HL-60 (cell line): ENCODE measurements at regions not wholly inside any gene's neighbourhood (a gene's known extent, or its start where the extent isn't known, plus 50 kb on each side); places are given as distances from the start of the nearest gene placed in this dataset.

ENCODE experiments used
- DNase-seq, 2 experiments: peaks; one replicate each; pipeline ENCODE4 v3.0.0-alpha.2; 2010 to 2020; ENCODE audit warnings: low read depth in 1 of 2, low spot score in 1 of 2
- H3K27ac ChIP-seq: fragments of 250-450 bp; sonication (Bioruptor Pico); replicated peaks from 2 replicates; pipeline ENCODE4 v1.5.1; 2020; ENCODE audit warnings: mild to moderate bottlenecking, moderate library complexity
- H3K27me3 ChIP-seq: fragments of 250-450 bp; sonication (Bioruptor Pico); 2 replicates; pipeline ENCODE4 v1.5.1; 2021; ENCODE audit warnings: mild to moderate bottlenecking, moderate library complexity; ENCODE audit not compliant: insufficient read depth, poor library complexity, severe bottlenecking
- H3K4me3 ChIP-seq: replicated peaks from 2 replicates; pipeline ENCODE4 v1.5.1; 2011; ENCODE audit warnings: mild to moderate bottlenecking, control low read depth, low read length; ENCODE audit not compliant: insufficient read depth
- GABPA ChIP-seq: IDR thresholded peaks from 2 replicates; pipeline ENCODE4 v1.6.1; 2012; ENCODE audit warnings: low read depth
- POLR2AphosphoS5 ChIP-seq: IDR thresholded peaks from 2 replicates; pipeline ENCODE4 v1.6.1; 2012; ENCODE audit warnings: low read depth
- SPI1 ChIP-seq: IDR thresholded peaks from 2 replicates; pipeline ENCODE4 v1.6.1; 2012; ENCODE audit warnings: low read depth, mild to moderate bottlenecking, borderline replicate concordance
- TF ChIP-seq, protein P1 (sequence below): IDR thresholded peaks from 2 replicates; pipeline ENCODE4 v1.6.1; 2012; ENCODE audit warnings: low read depth; ENCODE audit not compliant: insufficient replicate concordance
- TF ChIP-seq, protein P2 (sequence below): IDR thresholded peaks from one replicate; pipeline ENCODE4 v1.5.1; 2011; ENCODE audit warnings: low read length, control low read depth, inconsistent platforms; ENCODE audit not compliant: insufficient read depth

DNA sequence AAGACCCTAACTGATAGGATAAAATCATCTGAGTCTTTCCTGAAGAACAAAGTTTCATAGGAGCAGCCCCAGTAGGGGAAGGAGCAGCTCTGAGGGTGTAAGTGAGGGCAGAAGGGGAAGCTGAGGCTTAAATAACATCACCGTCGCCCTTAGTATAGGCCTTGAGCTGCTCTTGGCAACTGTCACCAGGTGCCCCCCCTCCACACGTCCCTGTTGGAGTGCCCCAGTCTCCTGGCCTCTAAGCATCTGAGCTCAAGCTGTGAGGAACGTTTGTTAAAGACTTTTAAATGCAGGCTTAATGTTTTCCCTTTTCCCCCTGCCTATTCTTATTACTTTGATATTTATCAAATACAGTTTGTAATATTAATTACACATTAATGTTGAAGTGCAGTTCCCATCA, 170.6 kb downstream of the ZIC5 start:
- TF ChIP-seq POLR2AphosphoS5 (no peak), GABPA (no peak), SPI1 (no peak)
- TF ChIP-seq, protein P1, sequence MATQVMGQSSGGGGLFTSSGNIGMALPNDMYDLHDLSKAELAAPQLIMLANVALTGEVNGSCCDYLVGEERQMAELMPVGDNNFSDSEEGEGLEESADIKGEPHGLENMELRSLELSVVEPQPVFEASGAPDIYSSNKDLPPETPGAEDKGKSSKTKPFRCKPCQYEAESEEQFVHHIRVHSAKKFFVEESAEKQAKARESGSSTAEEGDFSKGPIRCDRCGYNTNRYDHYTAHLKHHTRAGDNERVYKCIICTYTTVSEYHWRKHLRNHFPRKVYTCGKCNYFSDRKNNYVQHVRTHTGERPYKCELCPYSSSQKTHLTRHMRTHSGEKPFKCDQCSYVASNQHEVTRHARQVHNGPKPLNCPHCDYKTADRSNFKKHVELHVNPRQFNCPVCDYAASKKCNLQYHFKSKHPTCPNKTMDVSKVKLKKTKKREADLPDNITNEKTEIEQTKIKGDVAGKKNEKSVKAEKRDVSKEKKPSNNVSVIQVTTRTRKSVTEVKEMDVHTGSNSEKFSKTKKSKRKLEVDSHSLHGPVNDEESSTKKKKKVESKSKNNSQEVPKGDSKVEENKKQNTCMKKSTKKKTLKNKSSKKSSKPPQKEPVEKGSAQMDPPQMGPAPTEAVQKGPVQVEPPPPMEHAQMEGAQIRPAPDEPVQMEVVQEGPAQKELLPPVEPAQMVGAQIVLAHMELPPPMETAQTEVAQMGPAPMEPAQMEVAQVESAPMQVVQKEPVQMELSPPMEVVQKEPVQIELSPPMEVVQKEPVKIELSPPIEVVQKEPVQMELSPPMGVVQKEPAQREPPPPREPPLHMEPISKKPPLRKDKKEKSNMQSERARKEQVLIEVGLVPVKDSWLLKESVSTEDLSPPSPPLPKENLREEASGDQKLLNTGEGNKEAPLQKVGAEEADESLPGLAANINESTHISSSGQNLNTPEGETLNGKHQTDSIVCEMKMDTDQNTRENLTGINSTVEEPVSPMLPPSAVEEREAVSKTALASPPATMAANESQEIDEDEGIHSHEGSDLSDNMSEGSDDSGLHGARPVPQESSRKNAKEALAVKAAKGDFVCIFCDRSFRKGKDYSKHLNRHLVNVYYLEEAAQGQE = no peak
- TF ChIP-seq, protein P2, sequence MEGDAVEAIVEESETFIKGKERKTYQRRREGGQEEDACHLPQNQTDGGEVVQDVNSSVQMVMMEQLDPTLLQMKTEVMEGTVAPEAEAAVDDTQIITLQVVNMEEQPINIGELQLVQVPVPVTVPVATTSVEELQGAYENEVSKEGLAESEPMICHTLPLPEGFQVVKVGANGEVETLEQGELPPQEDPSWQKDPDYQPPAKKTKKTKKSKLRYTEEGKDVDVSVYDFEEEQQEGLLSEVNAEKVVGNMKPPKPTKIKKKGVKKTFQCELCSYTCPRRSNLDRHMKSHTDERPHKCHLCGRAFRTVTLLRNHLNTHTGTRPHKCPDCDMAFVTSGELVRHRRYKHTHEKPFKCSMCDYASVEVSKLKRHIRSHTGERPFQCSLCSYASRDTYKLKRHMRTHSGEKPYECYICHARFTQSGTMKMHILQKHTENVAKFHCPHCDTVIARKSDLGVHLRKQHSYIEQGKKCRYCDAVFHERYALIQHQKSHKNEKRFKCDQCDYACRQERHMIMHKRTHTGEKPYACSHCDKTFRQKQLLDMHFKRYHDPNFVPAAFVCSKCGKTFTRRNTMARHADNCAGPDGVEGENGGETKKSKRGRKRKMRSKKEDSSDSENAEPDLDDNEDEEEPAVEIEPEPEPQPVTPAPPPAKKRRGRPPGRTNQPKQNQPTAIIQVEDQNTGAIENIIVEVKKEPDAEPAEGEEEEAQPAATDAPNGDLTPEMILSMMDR = no peak

DNA sequence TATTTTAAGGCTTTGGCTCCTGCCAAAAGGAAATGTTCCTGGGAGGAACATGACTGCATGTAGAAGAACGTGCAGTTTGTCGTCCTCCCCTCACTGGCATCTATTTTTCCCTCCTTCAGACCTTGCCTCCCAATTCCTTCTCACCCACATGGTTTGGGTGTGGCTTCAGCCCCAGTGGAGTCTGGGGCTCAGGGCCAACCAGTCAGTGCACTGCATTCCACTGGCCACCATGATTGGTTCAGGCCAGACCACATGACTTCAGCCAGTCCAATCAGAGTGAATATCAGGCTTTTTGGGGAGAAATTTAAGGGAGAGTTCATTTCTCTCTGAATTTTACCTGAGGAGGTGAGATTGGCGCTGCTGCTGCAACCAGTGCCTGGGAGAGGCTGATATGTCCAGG, 171.6 kb downstream of the ZIC5 start:
- DNase-seq = no peak
- no peak for TF ChIP-seq POLR2AphosphoS5
- TF ChIP-seq GABPA = no peak
- TF ChIP-seq, protein P2 = no peak
- TF ChIP-seq, protein P1 = no peak
- TF ChIP-seq SPI1 = no peak
- Histone ChIP-seq H3K27ac (no peak overlapping the region), H3K4me3 (no peak overlapping the region), H3K27me3 (no peaks in the 10 kb centered on the region)

More for the DNA sequence above, 170.6 kb downstream of the ZIC5 start:
- Histone ChIP-seq H3K27ac (no peak overlapping the region), H3K27me3 (no peaks in the 10 kb centered on the region), H3K4me3 (no peak overlapping the region)
- DNase-seq = no peak

DNA sequence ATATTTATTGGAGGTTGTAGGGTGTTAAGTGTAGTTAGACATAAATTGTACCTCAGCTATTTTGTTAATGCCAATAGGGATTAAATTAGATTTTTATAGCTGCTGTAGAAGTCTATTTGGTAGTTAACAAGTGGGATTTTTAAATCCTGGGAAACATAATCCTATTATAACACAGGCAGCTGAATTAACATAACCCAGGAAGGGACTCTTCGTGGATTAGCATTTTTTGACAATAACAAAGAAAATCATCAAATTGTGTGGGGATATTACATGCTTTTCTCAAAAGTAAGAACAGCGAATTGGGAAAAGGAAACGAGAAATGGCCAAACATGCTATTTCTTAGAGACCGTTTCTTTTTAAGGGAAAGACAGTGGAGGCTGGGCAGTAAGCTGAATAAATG, 172.8 kb downstream of the ZIC5 start:
- H3K4me3 ChIP-seq = no peak overlapping the region
- H3K27me3 ChIP-seq = no peaks in the 10 kb centered on the region
- no peak overlapping the region for H3K27ac ChIP-seq
- DNase-seq = no peak
- no peak for TF ChIP-seq SPI1
- TF ChIP-seq GABPA = no peak
- TF ChIP-seq, protein P2 = no peak
- TF ChIP-seq POLR2AphosphoS5 = no peak
- TF ChIP-seq, protein P1 = no peak
